GM12878 (cell line): ENCODE measurements at regions not wholly inside any gene's neighbourhood (a gene's known extent, or its start where the extent isn't known, plus 50 kb on each side); places are given as distances from the start of the nearest gene placed in this dataset.

Experiments used
- ATAC-seq: fragments of 200-7000 bp; cut with Tn5 transposase; 3 replicates; pipeline ENCODE4 v1.9.1; 2020; ENCODE audit warnings: mild to moderate bottlenecking, moderate library complexity
- BruUV-seq: library from RNA; stranded (reverse); fragments of 400-500 nt; replicated peaks from 2 replicates; lab custom pipeline; 2021; lab: Mats Ljungman, UMichigan
- CTCF ChIA-PET: fragments of 300-600 bp; sonication (Branson Sonifier 250); formaldehyde crosslinking; extraction: SDS; loops from one replicate; lab custom pipeline; 2021; ENCODE audit warnings: inconsistent platforms; lab: Yijun Ruan, JAX
- POLR2A ChIA-PET: fragments of 350-600 bp; formaldehyde crosslinking; extraction: SDS; loops from one replicate; lab custom pipeline; 2021; ENCODE audit warnings: inconsistent platforms; lab: Charles Lee
- RAD21 ChIA-PET: fragments of 300-600 bp; sonication (Branson Sonifier 250); formaldehyde crosslinking; loops from one replicate; lab custom pipeline; 2023; ENCODE audit warnings: antibody characterized with exemption; ENCODE audit not compliant: unreplicated experiment; lab: Charles Lee
- SMC1A ChIA-PET: fragments of 300-600 bp; sonication (Branson Sonifier 250); formaldehyde crosslinking; loops from one replicate; lab custom pipeline; 2023; ENCODE audit not compliant: unreplicated experiment, uncharacterized antibody; lab: Charles Lee
- DNase-seq: peaks from one replicate; pipeline ENCODE4 v3.0.0-alpha.2; 2011; ENCODE audit warnings: low read depth, low spot score
- FAIRE-seq: peaks from 3 replicates; lab custom pipeline; 2011; peaks lifted over from hg19 to GRCh38; lab: Jason Lieb, UNC
- H2AFZ ChIP-seq: 2 replicates; pipeline ENCODE4 v1.6.0; 2011; ENCODE audit warnings: low read depth, low read length, control low read depth; ENCODE audit not compliant: control insufficient read depth
- H3K27ac ChIP-seq: 2 replicates; pipeline ENCODE4 v1.5.1; 2011; ENCODE audit warnings: control low read depth; ENCODE audit not compliant: control insufficient read depth, insufficient read depth
- H3K27me3 ChIP-seq, 2 experiments: replicated peaks in 1 of 2; 2 replicates each; pipeline versions ENCODE4 v1.6.0 to v1.6.1; 2011; ENCODE audit warnings: low read length in 1 of 2; ENCODE audit not compliant: control insufficient read depth in 2 of 2, insufficient read depth in 2 of 2
- H3K36me3 ChIP-seq, 2 experiments: 2 replicates each; pipeline ENCODE4 v1.5.1; 2011; ENCODE audit warnings: low read length in 1 of 2; ENCODE audit not compliant: control insufficient read depth in 2 of 2, insufficient read depth in 2 of 2
- H3K4me1 ChIP-seq: 2 replicates; pipeline ENCODE4 v1.6.1; 2011; ENCODE audit warnings: mild to moderate bottlenecking, low read length, moderate library complexity, mixed read lengths; ENCODE audit not compliant: control insufficient read depth, insufficient read depth
- H3K4me2 ChIP-seq: 2 replicates; pipeline ENCODE4 v1.6.0; 2011; ENCODE audit warnings: control low read depth; ENCODE audit not compliant: control insufficient read depth, insufficient read depth
- H3K4me3 ChIP-seq: fragments of 200-600 bp; sonication (generic); 2 replicates; pipeline ENCODE4 v1.5.1; 2016
- H3K79me2 ChIP-seq: 2 replicates; pipeline ENCODE4 v1.6.0; 2011; ENCODE audit warnings: low read length; ENCODE audit not compliant: control insufficient read depth, insufficient read depth
- H3K9ac ChIP-seq: 2 replicates; pipeline ENCODE4 v1.8.0; 2011; ENCODE audit warnings: low read length, control low read depth, mixed read lengths; ENCODE audit not compliant: control insufficient read depth, insufficient read depth
- H3K9me3 ChIP-seq: replicated peaks from 3 replicates; pipeline ENCODE4 v1.5.1; 2011; ENCODE audit warnings: mild to moderate bottlenecking, low read length; ENCODE audit not compliant: control insufficient read depth, insufficient read depth
- H4K20me1 ChIP-seq: 2 replicates; pipeline ENCODE4 v1.6.0; 2011; ENCODE audit not compliant: control insufficient read depth, insufficient read depth
- CREM ChIP-seq: IDR thresholded peaks from 2 replicates; pipeline ENCODE4 v1.6.1; 2014; ENCODE audit warnings: antibody characterized with exemption, low read depth
- FOXM1 ChIP-seq: IDR thresholded peaks from 2 replicates; pipeline ENCODE4 v1.6.1; 2012; ENCODE audit warnings: low read depth, mild to moderate bottlenecking, inconsistent platforms, low read length, moderate library complexity
- NR2C1 ChIP-seq: fragments of 450-650 bp; IDR thresholded peaks from 2 replicates; pipeline ENCODE4 v1.6.1; 2017; ENCODE audit warnings: antibody characterized with exemption, mild to moderate bottlenecking, moderate library complexity
- PBX3 ChIP-seq: IDR thresholded peaks from 2 replicates; pipeline ENCODE4 v1.6.1; 2011; ENCODE audit warnings: mild to moderate bottlenecking, low read depth, low read length, moderate library complexity; ENCODE audit not compliant: insufficient replicate concordance
- PML ChIP-seq: IDR thresholded peaks from 2 replicates; pipeline ENCODE4 v1.6.1; 2012; ENCODE audit warnings: low read length, inconsistent platforms
- TCF12 ChIP-seq: IDR thresholded peaks from 2 replicates; pipeline ENCODE4 v1.6.1; 2011; ENCODE audit warnings: low read depth, mild to moderate bottlenecking, low read length
- YY1 ChIP-seq: IDR thresholded peaks from 2 replicates; pipeline ENCODE4 v1.6.1; 2011; ENCODE audit warnings: low read depth, mild to moderate bottlenecking, low read length
- WGBS: methylation state at CpG from one replicate; pipeline ENCODE4 v1.1.6; 2016; ENCODE audit warnings: low lambda C conversion rate; ENCODE audit not compliant: insufficient replicate concordance, insufficient coverage; ENCODE audit errors: missing lambda C conversion rate; 5-methylcytosine and 5-hydroxymethylcytosine counted together
- in situ Hi-C: fragments of 300-500 bp; cut with MboI; formaldehyde crosslinking; loops from 9 replicates; pipeline ENCODE4 v1.14.3; 2018; ENCODE audit warnings: mixed read lengths
- intact Hi-C: fragments of 100-400 bp; cut with micrococcal nuclease; formaldehyde crosslinking; loops from one replicate; pipeline ENCODE4 v1.14.2; 2022; ENCODE audit not compliant: unreplicated experiment
- TF ChIP-seq, protein P1 (sequence below): fragments of 450-650 bp; formaldehyde crosslinking; IDR thresholded peaks from 2 replicates; pipeline ENCODE4 v1.5.0; 2022; ENCODE audit warnings: mild to moderate bottlenecking, missing genetic modification characterization

GRCh38 chr13:26485288-26485687, 72.2 kb upstream of the WASF3 start:
- in situ Hi-C loops: no loop called here
- 65% methylated on average over 7 of the region's 7 CpGs for WGBS

More at GRCh38 chr13:26485288-26485687, 72.2 kb upstream of the WASF3 start:
- SMC1A ChIA-PET: no interaction called here
- Histone ChIP-seq H3K36me3 (no peaks in the 10 kb centered on the region), H3K27me3 (no peaks in the 10 kb centered on the region; a peak in 1 of 4 replicates), H3K9me3 (no peaks in the 10 kb centered on the region), H3K9ac (no peak overlapping the region), H3K4me1 (no peaks in the 10 kb centered on the region), H3K4me3 (no peak overlapping the region), H4K20me1 (no peaks in the 10 kb centered on the region), H3K79me2 (no peaks in the 10 kb centered on the region), H3K4me2 (no peak overlapping the region), H3K27ac (no peak overlapping the region), H2AFZ (no peak overlapping the region)
- POLR2A ChIA-PET: no interaction called here
- no TSS peak for BruUV-seq
- intact Hi-C loops: no loop called here
- RAD21 ChIA-PET: no interaction called here
- CTCF ChIA-PET: no interaction called here
- TF ChIP-seq, protein P1, sequence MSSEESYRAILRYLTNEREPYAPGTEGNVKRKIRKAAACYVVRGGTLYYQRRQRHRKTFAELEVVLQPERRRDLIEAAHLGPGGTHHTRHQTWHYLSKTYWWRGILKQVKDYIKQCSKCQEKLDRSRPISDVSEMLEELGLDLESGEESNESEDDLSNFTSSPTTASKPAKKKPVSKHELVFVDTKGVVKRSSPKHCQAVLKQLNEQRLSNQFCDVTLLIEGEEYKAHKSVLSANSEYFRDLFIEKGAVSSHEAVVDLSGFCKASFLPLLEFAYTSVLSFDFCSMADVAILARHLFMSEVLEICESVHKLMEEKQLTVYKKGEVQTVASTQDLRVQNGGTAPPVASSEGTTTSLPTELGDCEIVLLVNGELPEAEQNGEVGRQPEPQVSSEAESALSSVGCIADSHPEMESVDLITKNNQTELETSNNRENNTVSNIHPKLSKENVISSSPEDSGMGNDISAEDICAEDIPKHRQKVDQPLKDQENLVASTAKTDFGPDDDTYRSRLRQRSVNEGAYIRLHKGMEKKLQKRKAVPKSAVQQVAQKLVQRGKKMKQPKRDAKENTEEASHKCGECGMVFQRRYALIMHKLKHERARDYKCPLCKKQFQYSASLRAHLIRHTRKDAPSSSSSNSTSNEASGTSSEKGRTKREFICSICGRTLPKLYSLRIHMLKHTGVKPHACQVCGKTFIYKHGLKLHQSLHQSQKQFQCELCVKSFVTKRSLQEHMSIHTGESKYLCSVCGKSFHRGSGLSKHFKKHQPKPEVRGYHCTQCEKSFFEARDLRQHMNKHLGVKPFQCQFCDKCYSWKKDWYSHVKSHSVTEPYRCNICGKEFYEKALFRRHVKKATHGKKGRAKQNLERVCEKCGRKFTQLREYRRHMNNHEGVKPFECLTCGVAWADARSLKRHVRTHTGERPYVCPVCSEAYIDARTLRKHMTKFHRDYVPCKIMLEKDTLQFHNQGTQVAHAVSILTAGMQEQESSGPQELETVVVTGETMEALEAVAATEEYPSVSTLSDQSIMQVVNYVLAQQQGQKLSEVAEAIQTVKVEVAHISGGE (CRISPR knock-in tag): no peak
- TF ChIP-seq NR2C1: no peak
- no peak for TF ChIP-seq TCF12
- no peak for TF ChIP-seq YY1
- TF ChIP-seq FOXM1: no peak
- TF ChIP-seq PML: no peak
- TF ChIP-seq PBX3: no peak
- no peak for TF ChIP-seq CREM
- no peak for FAIRE-seq
- ATAC-seq: no peak
- DNase-seq: no peak
